GM12878 (cell line): ENCODE measurements at regions not wholly inside any gene's neighbourhood (a gene's known extent, or its start where the extent isn't known, plus 50 kb on each side); places are given as distances from the start of the nearest gene placed in this dataset.

Experiments
- CREM ChIP-seq: IDR thresholded peaks from 2 replicates; pipeline ENCODE4 v1.6.1; 2014; ENCODE audit warnings: antibody characterized with exemption, low read depth
- ESRRA ChIP-seq: IDR thresholded peaks from 2 replicates; pipeline ENCODE4 v1.6.1; 2012; ENCODE audit warnings: mild to moderate bottlenecking, low read length, improper control_type of control experiment
- GABPA ChIP-seq: IDR thresholded peaks from 2 replicates; pipeline ENCODE4 v1.6.1; 2014; ENCODE audit warnings: antibody characterized with exemption, low read depth, mild to moderate bottlenecking, inconsistent platforms
- IKZF1 ChIP-seq: fragments of 450-650 bp; conservative IDR thresholded peaks from 2 replicates; pipeline ENCODE4 v1.6.1; 2017; ENCODE audit warnings: antibody characterized with exemption, mild to moderate bottlenecking
- IKZF2 ChIP-seq, 2 experiments: fragments of 450-650 bp; IDR thresholded peaks; 2 replicates each; pipeline ENCODE4 v1.6.1; 2017; ENCODE audit warnings: mild to moderate bottlenecking in 2 of 2, moderate library complexity in 2 of 2
- MEF2B ChIP-seq: fragments of 450-650 bp; IDR thresholded peaks from 2 replicates; pipeline ENCODE4 v1.6.1; 2018; ENCODE audit warnings: mild to moderate bottlenecking, moderate library complexity; ENCODE audit not compliant: partially characterized antibody, poor library complexity, severe bottlenecking
- MTA3 ChIP-seq: IDR thresholded peaks from 2 replicates; pipeline ENCODE4 v1.6.1; 2012; ENCODE audit warnings: low read length, inconsistent platforms, borderline replicate concordance
- RAD21 ChIP-seq: IDR thresholded peaks from 2 replicates; pipeline ENCODE4 v1.6.1; 2011; ENCODE audit warnings: mild to moderate bottlenecking, low read depth, low read length, moderate library complexity; ENCODE audit not compliant: insufficient read depth
- RUNX3 ChIP-seq: IDR thresholded peaks from 2 replicates; pipeline ENCODE4 v1.6.1; 2012; ENCODE audit warnings: low read length, inconsistent platforms
- SP1 ChIP-seq: IDR thresholded peaks from one replicate; pipeline ENCODE4 v1.6.1; 2011; ENCODE audit warnings: low read depth, low read length
- TARDBP ChIP-seq: IDR thresholded peaks from 2 replicates; pipeline ENCODE4 v1.6.1; 2016; ENCODE audit warnings: borderline replicate concordance
- TF ChIP-seq, protein P1 (sequence below): fragments of 450-650 bp; IDR thresholded peaks from 2 replicates; pipeline ENCODE4 v1.6.1; 2017; ENCODE audit warnings: mild to moderate bottlenecking, moderate library complexity
- TF ChIP-seq, protein P2 (sequence below): fragments of 150-350 bp; IDR thresholded peaks from 2 replicates; pipeline ENCODE4 v1.6.1; 2016; ENCODE audit warnings: low read depth, low read length

DNA sequence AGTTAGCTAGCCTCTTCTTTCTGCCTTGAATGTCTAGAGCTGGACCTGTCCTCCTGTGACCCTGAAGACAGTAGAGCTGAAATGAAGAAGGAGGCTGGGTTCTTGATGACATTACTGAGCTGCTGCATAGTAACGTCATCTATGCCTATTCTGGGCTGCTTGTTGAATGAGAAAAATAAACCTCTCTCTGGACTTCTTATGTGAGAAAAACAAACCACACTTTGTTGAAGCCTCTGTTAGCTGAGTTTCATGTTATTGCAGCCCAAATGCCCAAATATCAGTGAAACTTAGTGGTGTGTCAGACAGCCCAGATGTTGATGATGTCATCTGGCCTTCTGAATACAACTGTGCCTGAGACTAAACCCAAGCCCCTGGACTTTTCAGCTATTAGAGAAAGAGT, 67.0 kb upstream of the MAX start (continued):
- TF ChIP-seq, protein P1, sequence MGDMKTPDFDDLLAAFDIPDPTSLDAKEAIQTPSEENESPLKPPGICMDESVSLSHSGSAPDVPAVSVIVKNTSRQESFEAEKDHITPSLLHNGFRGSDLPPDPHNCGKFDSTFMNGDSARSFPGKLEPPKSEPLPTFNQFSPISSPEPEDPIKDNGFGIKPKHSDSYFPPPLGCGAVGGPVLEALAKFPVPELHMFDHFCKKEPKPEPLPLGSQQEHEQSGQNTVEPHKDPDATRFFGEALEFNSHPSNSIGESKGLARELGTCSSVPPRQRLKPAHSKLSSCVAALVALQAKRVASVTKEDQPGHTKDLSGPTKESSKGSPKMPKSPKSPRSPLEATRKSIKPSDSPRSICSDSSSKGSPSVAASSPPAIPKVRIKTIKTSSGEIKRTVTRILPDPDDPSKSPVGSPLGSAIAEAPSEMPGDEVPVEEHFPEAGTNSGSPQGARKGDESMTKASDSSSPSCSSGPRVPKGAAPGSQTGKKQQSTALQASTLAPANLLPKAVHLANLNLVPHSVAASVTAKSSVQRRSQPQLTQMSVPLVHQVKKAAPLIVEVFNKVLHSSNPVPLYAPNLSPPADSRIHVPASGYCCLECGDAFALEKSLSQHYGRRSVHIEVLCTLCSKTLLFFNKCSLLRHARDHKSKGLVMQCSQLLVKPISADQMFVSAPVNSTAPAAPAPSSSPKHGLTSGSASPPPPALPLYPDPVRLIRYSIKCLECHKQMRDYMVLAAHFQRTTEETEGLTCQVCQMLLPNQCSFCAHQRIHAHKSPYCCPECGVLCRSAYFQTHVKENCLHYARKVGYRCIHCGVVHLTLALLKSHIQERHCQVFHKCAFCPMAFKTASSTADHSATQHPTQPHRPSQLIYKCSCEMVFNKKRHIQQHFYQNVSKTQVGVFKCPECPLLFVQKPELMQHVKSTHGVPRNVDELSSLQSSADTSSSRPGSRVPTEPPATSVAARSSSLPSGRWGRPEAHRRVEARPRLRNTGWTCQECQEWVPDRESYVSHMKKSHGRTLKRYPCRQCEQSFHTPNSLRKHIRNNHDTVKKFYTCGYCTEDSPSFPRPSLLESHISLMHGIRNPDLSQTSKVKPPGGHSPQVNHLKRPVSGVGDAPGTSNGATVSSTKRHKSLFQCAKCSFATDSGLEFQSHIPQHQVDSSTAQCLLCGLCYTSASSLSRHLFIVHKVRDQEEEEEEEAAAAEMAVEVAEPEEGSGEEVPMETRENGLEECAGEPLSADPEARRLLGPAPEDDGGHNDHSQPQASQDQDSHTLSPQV = no peak
- TF ChIP-seq MEF2B (peak; percentile 78), MTA3 (peak; percentile 63; the same call in 1 of the 2 replicates), GABPA (0 out of 2 replicates have a peak, but pooled peaks have one; percentile 25), ESRRA (no peak), RAD21 (peak; percentile 38), SP1 (no peak), CREM (peak; percentile 92), RUNX3 (peak; percentile 92), TARDBP (no peak), IKZF1 (0 out of 2 replicates have a peak, but pooled peaks have one; percentile 27), IKZF2 (IDR thresholded peaks at IDR 0.05) (peak; percentile 38 to 46; a peak in 2 of 4 replicates)
- TF ChIP-seq, protein P2, sequence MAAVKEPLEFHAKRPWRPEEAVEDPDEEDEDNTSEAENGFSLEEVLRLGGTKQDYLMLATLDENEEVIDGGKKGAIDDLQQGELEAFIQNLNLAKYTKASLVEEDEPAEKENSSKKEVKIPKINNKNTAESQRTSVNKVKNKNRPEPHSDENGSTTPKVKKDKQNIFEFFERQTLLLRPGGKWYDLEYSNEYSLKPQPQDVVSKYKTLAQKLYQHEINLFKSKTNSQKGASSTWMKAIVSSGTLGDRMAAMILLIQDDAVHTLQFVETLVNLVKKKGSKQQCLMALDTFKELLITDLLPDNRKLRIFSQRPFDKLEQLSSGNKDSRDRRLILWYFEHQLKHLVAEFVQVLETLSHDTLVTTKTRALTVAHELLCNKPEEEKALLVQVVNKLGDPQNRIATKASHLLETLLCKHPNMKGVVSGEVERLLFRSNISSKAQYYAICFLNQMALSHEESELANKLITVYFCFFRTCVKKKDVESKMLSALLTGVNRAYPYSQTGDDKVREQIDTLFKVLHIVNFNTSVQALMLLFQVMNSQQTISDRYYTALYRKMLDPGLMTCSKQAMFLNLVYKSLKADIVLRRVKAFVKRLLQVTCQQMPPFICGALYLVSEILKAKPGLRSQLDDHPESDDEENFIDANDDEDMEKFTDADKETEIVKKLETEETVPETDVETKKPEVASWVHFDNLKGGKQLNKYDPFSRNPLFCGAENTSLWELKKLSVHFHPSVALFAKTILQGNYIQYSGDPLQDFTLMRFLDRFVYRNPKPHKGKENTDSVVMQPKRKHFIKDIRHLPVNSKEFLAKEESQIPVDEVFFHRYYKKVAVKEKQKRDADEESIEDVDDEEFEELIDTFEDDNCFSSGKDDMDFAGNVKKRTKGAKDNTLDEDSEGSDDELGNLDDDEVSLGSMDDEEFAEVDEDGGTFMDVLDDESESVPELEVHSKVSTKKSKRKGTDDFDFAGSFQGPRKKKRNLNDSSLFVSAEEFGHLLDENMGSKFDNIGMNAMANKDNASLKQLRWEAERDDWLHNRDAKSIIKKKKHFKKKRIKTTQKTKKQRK = no peak
